ENCODE measurements at regions not wholly inside any gene's neighbourhood (a gene's known extent, or its start where the extent isn't known, plus 50 kb on each side); places are given as distances from the start of the nearest gene placed in this dataset.
A peak's percentile ranks its signal among the peaks of the same experiment; 100 is the strongest.

GRCh38 chr1:229867726-229868125, 199.3 kb upstream of the GALNT2 start:
- Histone ChIP-seq H3K79me2 (ENCODE audit: control insufficient read depth, insufficient read depth, low read length, poor library complexity) (no peaks in the 10 kb centered on the region), H2BK120ac (ENCODE audit: insufficient read depth, low read length, poor library complexity) (no peak overlapping the region), H3K9ac (ENCODE audit: low read length) (no peak overlapping the region), H3K4ac (ENCODE audit: low read depth, low read length) (no peak overlapping the region), H4K91ac (ENCODE audit: low read depth, low read length) (no peak overlapping the region), H3K36me3 (ENCODE audit: control insufficient read depth in 1 of 2, insufficient read depth in 2 of 2, low read length in 2 of 2) (no peaks in the 10 kb centered on the region), H2BK12ac (ENCODE audit: low read length) (no peak overlapping the region), H3K9me3 (ENCODE audit: insufficient read depth, low read depth, low read length) (no peaks in the 10 kb centered on the region), H3K23ac (ENCODE audit: low read length) (no peak overlapping the region), H2AK5ac (ENCODE audit: low read length) (no peak overlapping the region), H3K14ac (ENCODE audit: low read length) (no peak overlapping the region), H3K4me2 (ENCODE audit: low read length) (no peak overlapping the region), H3K4me1 (ENCODE audit: control insufficient read depth in 1 of 2, insufficient read depth in 2 of 2, low read length in 2 of 2) (no peaks in the 10 kb centered on the region), H2AFZ (ENCODE audit: insufficient read depth, low read length, poor library complexity) (no peak overlapping the region), H4K8ac (ENCODE audit: low read depth, low read length) (no peak overlapping the region), H3K79me1 (ENCODE audit: low read length) (no peaks in the 10 kb centered on the region), H3K27ac (ENCODE audit: low read depth, low read length) (no peak overlapping the region), H3K27me3 (ENCODE audit: insufficient read depth, low read length) (no peaks in the 10 kb centered on the region), H4K12ac (ENCODE audit: low read depth, low read length) (no peak overlapping the region), H3K4me3 (ENCODE audit: low read depth, low read length) (peak overlapping the region; percentile 28), H2BK5ac (ENCODE audit: low read depth, low read length, poor library complexity) (no peak overlapping the region), H3K18ac (ENCODE audit: low read length) (no peak overlapping the region)
- no peak for DNase-seq
- WGBS (ENCODE audit: extremely low coverage, insufficient coverage, insufficient read length), result no CpG with 5 or more reads among the region's 3 CpGs

DNA sequence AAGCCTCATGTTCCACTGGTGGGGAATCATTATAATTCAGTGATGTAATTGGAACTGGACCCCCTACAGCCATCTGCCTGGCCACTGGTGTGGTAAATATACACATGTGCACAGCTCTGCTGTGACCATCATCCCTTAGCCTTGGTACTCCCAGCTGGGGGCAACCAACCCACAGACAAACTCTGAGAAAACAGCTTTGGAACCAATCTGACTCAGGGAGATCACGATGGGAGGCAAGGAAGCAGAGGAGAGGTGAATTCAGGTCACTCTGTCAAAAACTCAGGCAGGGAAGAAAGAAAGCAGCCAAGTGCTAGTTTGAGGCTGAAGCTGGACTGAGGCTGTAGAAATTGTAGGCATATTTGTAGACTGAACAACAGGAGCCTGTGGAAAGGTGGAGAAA, 197.8 kb upstream of the GALNT2 start:
- H3K9ac ChIP-seq (ENCODE audit: low read length), result no peak overlapping the region
- H3K36me3 ChIP-seq (ENCODE audit: control insufficient read depth in 1 of 2, insufficient read depth in 2 of 2, low read length in 2 of 2), result no peaks in the 10 kb centered on the region
- no peak overlapping the region for H3K14ac ChIP-seq (ENCODE audit: low read length)
- no peak overlapping the region for H3K4ac ChIP-seq (ENCODE audit: low read depth, low read length)
- no peak overlapping the region for H3K23ac ChIP-seq (ENCODE audit: low read length)
- no CpG with 5 or more reads among the region's 1 CpG for WGBS (ENCODE audit: extremely low coverage, insufficient coverage, insufficient read length)
- H3K4me3 ChIP-seq (ENCODE audit: low read depth, low read length), result no peak overlapping the region
- H2BK120ac ChIP-seq (ENCODE audit: insufficient read depth, low read length, poor library complexity), result no peak overlapping the region
- no peak overlapping the region for H3K4me2 ChIP-seq (ENCODE audit: low read length)
- no peaks in the 10 kb centered on the region for H3K27me3 ChIP-seq (ENCODE audit: insufficient read depth, low read length)
- no peak overlapping the region for H2BK5ac ChIP-seq (ENCODE audit: low read depth, low read length, poor library complexity)
- no peak overlapping the region for H4K8ac ChIP-seq (ENCODE audit: low read depth, low read length)
- H3K9me3 ChIP-seq (ENCODE audit: insufficient read depth, low read depth, low read length), result no peaks in the 10 kb centered on the region
- no peak overlapping the region for H4K12ac ChIP-seq (ENCODE audit: low read depth, low read length)
- no peak for DNase-seq
- H3K79me2 ChIP-seq (ENCODE audit: control insufficient read depth, insufficient read depth, low read length, poor library complexity), result no peaks in the 10 kb centered on the region
- no peaks in the 10 kb centered on the region for H3K4me1 ChIP-seq (ENCODE audit: control insufficient read depth in 1 of 2, insufficient read depth in 2 of 2, low read length in 2 of 2)
- H2AK5ac ChIP-seq (ENCODE audit: low read length), result no peak overlapping the region
- H2BK12ac ChIP-seq (ENCODE audit: low read length), result no peak overlapping the region
- H2AFZ ChIP-seq (ENCODE audit: insufficient read depth, low read length, poor library complexity), result no peak overlapping the region
- no peak overlapping the region for H3K18ac ChIP-seq (ENCODE audit: low read length)
- no peaks in the 10 kb centered on the region for H3K79me1 ChIP-seq (ENCODE audit: low read length)
- no peak overlapping the region for H3K27ac ChIP-seq (ENCODE audit: low read depth, low read length)
- no peak overlapping the region for H4K91ac ChIP-seq (ENCODE audit: low read depth, low read length)

DNA sequence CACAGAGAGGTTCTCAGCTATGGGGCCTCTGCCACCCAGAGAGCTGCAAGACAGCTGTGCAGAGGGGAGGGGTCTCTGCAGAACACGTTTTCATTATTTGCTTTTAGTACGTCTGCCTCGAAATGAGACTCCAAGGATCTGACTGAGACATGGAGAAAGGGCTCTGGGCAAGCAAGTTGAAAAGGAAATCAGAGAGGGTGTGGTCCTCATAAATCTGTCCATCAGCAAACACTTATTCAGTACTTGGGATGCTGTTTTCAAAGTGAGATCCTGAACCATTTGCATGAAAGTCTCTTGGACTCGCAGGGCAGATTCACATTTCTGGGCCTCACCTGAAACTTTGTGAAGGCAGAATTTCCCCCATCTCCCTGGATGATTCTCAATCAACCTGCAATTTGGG, 197.4 kb upstream of the GALNT2 start:
- no peak overlapping the region for H2BK5ac ChIP-seq (ENCODE audit: low read depth, low read length, poor library complexity)
- no peak overlapping the region for H3K27ac ChIP-seq (ENCODE audit: low read depth, low read length)
- no peak overlapping the region for H3K4me3 ChIP-seq (ENCODE audit: low read depth, low read length)
- H3K27me3 ChIP-seq (ENCODE audit: insufficient read depth, low read length), result no peaks in the 10 kb centered on the region
- no peak overlapping the region for H2BK12ac ChIP-seq (ENCODE audit: low read length)
- H4K12ac ChIP-seq (ENCODE audit: low read depth, low read length), result no peak overlapping the region
- no peak overlapping the region for H3K18ac ChIP-seq (ENCODE audit: low read length)
- WGBS (ENCODE audit: extremely low coverage, insufficient coverage, insufficient read length), result no CpG with 5 or more reads among the region's 4 CpGs
- H3K4me1 ChIP-seq (ENCODE audit: control insufficient read depth in 1 of 2, insufficient read depth in 2 of 2, low read length in 2 of 2), result no peaks in the 10 kb centered on the region
- no peak overlapping the region for H3K4ac ChIP-seq (ENCODE audit: low read depth, low read length)
- H3K4me2 ChIP-seq (ENCODE audit: low read length), result no peak overlapping the region
- no peaks in the 10 kb centered on the region for H3K9me3 ChIP-seq (ENCODE audit: insufficient read depth, low read depth, low read length)
- H4K8ac ChIP-seq (ENCODE audit: low read depth, low read length), result no peak overlapping the region
- H3K23ac ChIP-seq (ENCODE audit: low read length), result no peak overlapping the region
- no peaks in the 10 kb centered on the region for H3K36me3 ChIP-seq (ENCODE audit: control insufficient read depth in 1 of 2, insufficient read depth in 2 of 2, low read length in 2 of 2)
- no peak for DNase-seq
- H3K79me1 ChIP-seq (ENCODE audit: low read length), result no peaks in the 10 kb centered on the region
- no peak overlapping the region for H4K91ac ChIP-seq (ENCODE audit: low read depth, low read length)
- H2AFZ ChIP-seq (ENCODE audit: insufficient read depth, low read length, poor library complexity), result no peak overlapping the region
- no peak overlapping the region for H2AK5ac ChIP-seq (ENCODE audit: low read length)
- no peak overlapping the region for H3K9ac ChIP-seq (ENCODE audit: low read length)
- H3K79me2 ChIP-seq (ENCODE audit: control insufficient read depth, insufficient read depth, low read length, poor library complexity), result no peaks in the 10 kb centered on the region
- no peak overlapping the region for H3K14ac ChIP-seq (ENCODE audit: low read length)
- H2BK120ac ChIP-seq (ENCODE audit: insufficient read depth, low read length, poor library complexity), result no peak overlapping the region

- H4K91ac ChIP-seq (ENCODE audit: low read depth, low read length), result no peak overlapping the region
- no CpG with 5 or more reads among the region's 2 CpGs for WGBS (ENCODE audit: extremely low coverage, insufficient coverage, insufficient read length)
- no peak overlapping the region for H2AK5ac ChIP-seq (ENCODE audit: low read length)
- H4K12ac ChIP-seq (ENCODE audit: low read depth, low read length), result no peak overlapping the region
- no peaks in the 10 kb centered on the region for H3K4me1 ChIP-seq (ENCODE audit: control insufficient read depth in 1 of 2, insufficient read depth in 2 of 2, low read length in 2 of 2)
- no peak overlapping the region for H3K23ac ChIP-seq (ENCODE audit: low read length)
- H3K9ac ChIP-seq (ENCODE audit: low read length), result no peak overlapping the region
- no peak overlapping the region for H2BK12ac ChIP-seq (ENCODE audit: low read length)
- H2AFZ ChIP-seq (ENCODE audit: insufficient read depth, low read length, poor library complexity), result no peak overlapping the region
- DNase-seq, result no peak
- H2BK120ac ChIP-seq (ENCODE audit: insufficient read depth, low read length, poor library complexity), result no peak overlapping the region
- H4K8ac ChIP-seq (ENCODE audit: low read depth, low read length), result no peak overlapping the region
- H3K27me3 ChIP-seq (ENCODE audit: insufficient read depth, low read length), result no peaks in the 10 kb centered on the region
- H3K79me1 ChIP-seq (ENCODE audit: low read length), result no peaks in the 10 kb centered on the region
- no peak overlapping the region for H2BK5ac ChIP-seq (ENCODE audit: low read depth, low read length, poor library complexity)
- H3K18ac ChIP-seq (ENCODE audit: low read length), result no peak overlapping the region
- H3K36me3 ChIP-seq (ENCODE audit: control insufficient read depth in 1 of 2, insufficient read depth in 2 of 2, low read length in 2 of 2), result no peaks in the 10 kb centered on the region
- H3K14ac ChIP-seq (ENCODE audit: low read length), result no peak overlapping the region
- H3K4ac ChIP-seq (ENCODE audit: low read depth, low read length), result no peak overlapping the region
- no peaks in the 10 kb centered on the region for H3K9me3 ChIP-seq (ENCODE audit: insufficient read depth, low read depth, low read length)
- no peak overlapping the region for H3K4me3 ChIP-seq (ENCODE audit: low read depth, low read length)
- no peaks in the 10 kb centered on the region for H3K79me2 ChIP-seq (ENCODE audit: control insufficient read depth, insufficient read depth, low read length, poor library complexity)
- no peak overlapping the region for H3K27ac ChIP-seq (ENCODE audit: low read depth, low read length)
- H3K4me2 ChIP-seq (ENCODE audit: low read length), result no peak overlapping the region
Observed at GRCh38 chr1:229870381-229870780, 196.7 kb upstream of the GALNT2 start.
